H1 (cell line): ENCODE measurements at regions not wholly inside any gene's neighbourhood (a gene's known extent, or its start where the extent isn't known, plus 50 kb on each side); places are given as distances from the start of the nearest gene placed in this dataset.

Source experiments
- CTCF ChIA-PET: fragments of 300-600 bp; sonication (Branson Sonifier 250); formaldehyde crosslinking; loops from one replicate; lab custom pipeline; 2021; ENCODE audit not compliant: partially characterized antibody; lab: Charles Lee
- POLR2A ChIA-PET: fragments of 300-600 bp; sonication (Branson Sonifier 250); formaldehyde crosslinking; loops from one replicate; lab custom pipeline; 2021; ENCODE audit warnings: inconsistent platforms; ENCODE audit not compliant: partially characterized antibody; lab: Charles Lee
- DNase-seq, 2 experiments: peaks; one replicate each; pipeline versions ENCODE4 v3.0.0 to v3.0.0-alpha.2; 2010 to 2022; ENCODE audit warnings: low spot score in 2 of 2, low read depth in 1 of 2, mixed read lengths in 1 of 2
- FAIRE-seq: peaks from 2 replicates; lab custom pipeline; 2011; peaks lifted over from hg19 to GRCh38; lab: Jason Lieb, UNC
- H2AFZ ChIP-seq: 2 replicates; pipeline ENCODE4 v1.8.1; 2012; ENCODE audit warnings: low read length, inconsistent platforms
- H2AK5ac ChIP-seq: 2 replicates; pipeline ENCODE4 v1.6.1; 2013; ENCODE audit warnings: low read depth, low read length
- H2BK120ac ChIP-seq: replicated peaks from 2 replicates; pipeline ENCODE3; 2013; ENCODE audit warnings: low read depth, low read length, inconsistent platforms
- H2BK12ac ChIP-seq: 2 replicates; pipeline ENCODE4 v1.6.1; 2013; ENCODE audit warnings: low read depth, low read length
- H2BK15ac ChIP-seq: 2 replicates; pipeline ENCODE4 v1.6.1; 2013; ENCODE audit warnings: low read length
- H2BK20ac ChIP-seq: 2 replicates; pipeline ENCODE4 v1.6.1; 2013; ENCODE audit warnings: low read length
- H2BK5ac ChIP-seq: 2 replicates; pipeline ENCODE4 v1.6.1; 2013; ENCODE audit warnings: low read depth, low read length
- H3K14ac ChIP-seq: 2 replicates; pipeline ENCODE4 v1.6.1; 2013; ENCODE audit warnings: inconsistent platforms; ENCODE audit not compliant: insufficient read length
- H3K18ac ChIP-seq: 2 replicates; pipeline ENCODE4 v1.6.1; 2013; ENCODE audit warnings: low read length; ENCODE audit errors: extremely low read depth
- H3K23ac ChIP-seq: 2 replicates; pipeline ENCODE4 v1.6.1; 2013; ENCODE audit warnings: inconsistent platforms; ENCODE audit not compliant: insufficient read length
- H3K23me2 ChIP-seq: 2 replicates; pipeline ENCODE4 v1.6.1; 2013; ENCODE audit warnings: low read depth, low read length
- H3K27ac ChIP-seq: 2 replicates; pipeline ENCODE4 v1.6.1; 2011; ENCODE audit warnings: low read depth, low read length, inconsistent platforms
- H3K27me3 ChIP-seq, 4 experiments: replicated peaks in 1 of 4; 1 replicate in 1 of 4; 2 replicates in 3 of 4; pipeline versions ENCODE4 v1.6.1 to v1.8.1; 2011 to 2013; ENCODE audit warnings: low read length in 3 of 4, mild to moderate bottlenecking in 3 of 4, inconsistent platforms in 2 of 4, mixed read lengths in 2 of 4, moderate library complexity in 1 of 4; ENCODE audit not compliant: control insufficient read depth in 3 of 4, insufficient read depth in 3 of 4; ENCODE audit errors: extremely low read depth in 1 of 4
- H3K36me3 ChIP-seq, 4 experiments: 2 replicates each; pipeline versions ENCODE4 v1.6.1 to v1.8.1; 2011 to 2013; ENCODE audit warnings: mild to moderate bottlenecking in 4 of 4, low read length in 3 of 4, moderate library complexity in 2 of 4, control low read depth in 1 of 4, inconsistent platforms in 1 of 4; ENCODE audit not compliant: insufficient read depth in 4 of 4, control insufficient read depth in 2 of 4
- H3K4ac ChIP-seq: replicated peaks from 2 replicates; pipeline ENCODE3; 2013; ENCODE audit warnings: low read length, low read depth, mixed read lengths, inconsistent platforms; ENCODE audit not compliant: insufficient read length
- H3K4me1 ChIP-seq, 4 experiments: replicated peaks in 1 of 4; 1 replicate in 1 of 4; 2 replicates in 3 of 4; pipeline versions ENCODE4 v1.6.1 to v1.8.1; 2011 to 2013; ENCODE audit warnings: low read length in 3 of 4, inconsistent platforms in 2 of 4, mixed read lengths in 1 of 4; ENCODE audit not compliant: insufficient read depth in 4 of 4, control insufficient read depth in 3 of 4
- H3K4me2 ChIP-seq, 2 experiments: 2 replicates each; pipeline versions ENCODE4 v1.6.1 to v1.8.1; 2011 to 2013; ENCODE audit warnings: low read depth in 2 of 2, low read length in 2 of 2, control low read depth in 1 of 2, inconsistent platforms in 1 of 2, mild to moderate bottlenecking in 1 of 2; ENCODE audit not compliant: insufficient read depth in 1 of 2
- H3K4me3 ChIP-seq, 4 experiments: fragments of 200-600, 300-600 bp in 1 of 4; sonication (generic), shearing (Covaris generic), sonication (Bioruptor Twin) in 1 of 4; 2 replicates each; pipeline versions ENCODE4 v1.5.1 to v1.8.1; 2011 to 2016; ENCODE audit warnings: low read length in 4 of 4, low read depth in 3 of 4, control low read depth in 2 of 4, inconsistent platforms in 2 of 4, mild to moderate bottlenecking in 2 of 4, mixed read lengths in 1 of 4, moderate library complexity in 1 of 4; ENCODE audit not compliant: insufficient read depth in 2 of 4; ENCODE audit errors: extremely low read depth in 1 of 4
- H3K56ac ChIP-seq: replicated peaks from 2 replicates; pipeline ENCODE3; 2013; ENCODE audit warnings: low read depth, mild to moderate bottlenecking, mixed read lengths, low read length, inconsistent platforms; ENCODE audit not compliant: insufficient read length
- H3K79me1 ChIP-seq: 2 replicates; pipeline ENCODE4 v1.6.1; 2013; ENCODE audit warnings: low read depth, low read length, control low read depth
- H3K79me2 ChIP-seq, 2 experiments: 2 replicates each; pipeline versions ENCODE4 v1.6.1 to v1.8.1; 2012 to 2013; ENCODE audit warnings: low read length in 2 of 2, mild to moderate bottlenecking in 2 of 2, inconsistent platforms in 1 of 2; ENCODE audit not compliant: insufficient read depth in 2 of 2, control insufficient read depth in 1 of 2
- H3K9ac ChIP-seq, 4 experiments: replicated peaks in 1 of 4; 1 replicate in 1 of 4; 2 replicates in 3 of 4; pipeline versions ENCODE4 v1.6.1 to v1.8.1; 2011 to 2013; ENCODE audit warnings: low read depth in 3 of 4, low read length in 3 of 4, control low read depth in 2 of 4, mild to moderate bottlenecking in 2 of 4, moderate library complexity in 2 of 4, inconsistent platforms in 1 of 4; ENCODE audit errors: extremely low read depth in 1 of 4
- H3K9me3 ChIP-seq, 2 experiments: 2 replicates each; pipeline versions ENCODE4 v1.6.1 to v1.8.1; 2012 to 2013; ENCODE audit warnings: mild to moderate bottlenecking in 2 of 2, moderate library complexity in 2 of 2, control low read depth in 1 of 2, inconsistent platforms in 1 of 2, low read depth in 1 of 2, low read length in 1 of 2, mixed read lengths in 1 of 2; ENCODE audit not compliant: insufficient read depth in 2 of 2
- H4K20me1 ChIP-seq, 2 experiments: replicated peaks in 1 of 2; 2 replicates each; pipeline versions ENCODE3 to v1.8.1; 2011 to 2013; ENCODE audit warnings: inconsistent platforms in 2 of 2, low read length in 2 of 2, mild to moderate bottlenecking in 1 of 2; ENCODE audit not compliant: insufficient read depth in 2 of 2, control insufficient read depth in 1 of 2
- H4K5ac ChIP-seq: 2 replicates; pipeline ENCODE4 v1.6.1; 2013; ENCODE audit warnings: low read length, low read depth, mixed read lengths, inconsistent platforms; ENCODE audit not compliant: insufficient read length
- H4K8ac ChIP-seq: 2 replicates; pipeline ENCODE4 v1.8.0; 2013; ENCODE audit warnings: mild to moderate bottlenecking, moderate library complexity, low read length, inconsistent platforms; ENCODE audit not compliant: insufficient read depth; ENCODE audit errors: extremely low read depth
- H4K91ac ChIP-seq: replicated peaks from 2 replicates; pipeline ENCODE3; 2013; ENCODE audit warnings: low read length, mixed read lengths, inconsistent platforms; ENCODE audit not compliant: insufficient read length
- ASH2L ChIP-seq: fragments of 200-600, 300-600 bp; sonication (generic); IDR thresholded peaks from one replicate; pipeline ENCODE4 v1.7.1; 2017; ENCODE audit warnings: low read length
- CREB1 ChIP-seq: IDR thresholded peaks from 2 replicates; pipeline ENCODE4 v1.6.1; 2012; ENCODE audit warnings: inconsistent platforms
- HDAC2 ChIP-seq, 2 experiments: fragments of 300-600 bp in 1 of 2; sonication (generic) in 1 of 2; IDR thresholded peaks; 2 replicates each; pipeline ENCODE4 v1.6.1; 2011 to 2012; ENCODE audit warnings: low read depth in 2 of 2, low read length in 2 of 2, mild to moderate bottlenecking in 2 of 2, moderate library complexity in 2 of 2, borderline replicate concordance in 1 of 2, inconsistent platforms in 1 of 2
- HDAC6 ChIP-seq: IDR thresholded peaks from one replicate; pipeline ENCODE4 v1.7.1; 2012; ENCODE audit warnings: low read depth, mild to moderate bottlenecking, inconsistent platforms, low read length, moderate library complexity
- KDM5A ChIP-seq: fragments of 200-600 bp; IDR thresholded peaks from 2 replicates; pipeline ENCODE4 v1.7.1; 2012; ENCODE audit warnings: mild to moderate bottlenecking, low read length, inconsistent platforms, mixed read lengths
- RBBP5 ChIP-seq: IDR thresholded peaks from 2 replicates; pipeline ENCODE4 v1.7.1; 2012; ENCODE audit warnings: low read depth, mild to moderate bottlenecking, inconsistent platforms, low read length, moderate library complexity, borderline replicate concordance
- RNF2 ChIP-seq: fragments of 200-900, 300-1000 bp; sonication (generic); IDR thresholded peaks from 2 replicates; pipeline ENCODE4 v1.7.1; 2016; ENCODE audit warnings: borderline replicate concordance, low read depth, mild to moderate bottlenecking, antibody characterized with exemption, low read length; ENCODE audit not compliant: poor library complexity, severe bottlenecking; ENCODE audit errors: missing control alignments
- SIN3A ChIP-seq, 2 experiments: IDR thresholded peaks in 1 of 2; conservative IDR thresholded peaks in 1 of 2; 2 replicates each; pipeline ENCODE4 v1.6.1; 2011 to 2012; ENCODE audit warnings: low read length in 2 of 2, improper control_type of control experiment in 1 of 2, low read depth in 1 of 2, mild to moderate bottlenecking in 1 of 2
- SP4 ChIP-seq: IDR thresholded peaks from 2 replicates; pipeline ENCODE4 v1.6.1; 2012; ENCODE audit warnings: low read length, inconsistent platforms
- TAF1 ChIP-seq: IDR thresholded peaks from 2 replicates; pipeline ENCODE4 v1.6.1; 2011; ENCODE audit warnings: mild to moderate bottlenecking, low read depth, low read length
- TBP ChIP-seq: IDR thresholded peaks from 2 replicates; pipeline ENCODE4 v1.6.1; 2011; ENCODE audit warnings: low read depth, low read length, improper control_type of control experiment
- TCF12 ChIP-seq: IDR thresholded peaks from 2 replicates; pipeline ENCODE4 v1.6.1; 2011; ENCODE audit warnings: low read depth, mild to moderate bottlenecking, low read length
- WGBS, 2 experiments: shearing (Covaris generic) in 1 of 2; methylation state at CpG; one replicate each; pipeline versions ENCODE4 v1.1.6 to v1.1.7; 2013 to 2015; ENCODE audit warnings: low lambda C conversion rate in 2 of 2, mixed read lengths in 2 of 2, inconsistent platforms in 1 of 2, low coverage in 1 of 2, missing lambda C conversion rate in 1 of 2; ENCODE audit not compliant: insufficient replicate concordance in 2 of 2, insufficient coverage in 1 of 2, insufficient read length in 1 of 2; ENCODE audit errors: extremely low coverage in 1 of 2, missing lambda C conversion rate in 1 of 2; 5-methylcytosine and 5-hydroxymethylcytosine counted together
- TF ChIP-seq, protein P1 (sequence below): IDR thresholded peaks from 2 replicates; pipeline ENCODE4 v1.6.1; 2011; ENCODE audit warnings: low read depth, mild to moderate bottlenecking, low read length; ENCODE audit not compliant: insufficient read depth
- TF ChIP-seq, protein P2 (sequence below): IDR thresholded peaks from 2 replicates; pipeline ENCODE4 v1.6.1; 2012; ENCODE audit warnings: inconsistent platforms

DNA sequence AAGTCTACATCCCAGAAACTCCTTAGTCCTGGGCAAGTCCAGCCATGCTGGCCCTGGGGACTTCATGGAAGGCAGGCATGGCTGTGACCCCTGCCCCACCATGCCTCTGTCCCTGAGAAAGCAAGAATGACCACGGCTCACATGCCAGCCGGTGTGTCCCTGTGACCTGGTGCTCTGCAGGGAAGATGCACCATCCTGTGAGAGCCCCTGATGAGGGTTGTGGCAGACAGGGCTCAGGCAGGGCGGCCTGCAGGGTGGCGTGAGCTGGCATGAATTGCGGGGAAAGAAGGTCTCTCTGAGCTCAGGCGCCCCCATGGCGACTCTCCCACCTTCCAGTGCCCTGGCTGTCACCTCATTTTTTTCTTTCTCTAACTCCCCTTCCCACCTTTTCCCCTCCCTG is 260.3 kb downstream of the RBFOX3 start:
- H3K56ac ChIP-seq: no peak overlapping the region
- H4K8ac ChIP-seq: no peak overlapping the region
- no peaks in the 10 kb centered on the region for H3K9me3 ChIP-seq
- H3K18ac ChIP-seq: no peak overlapping the region
- no peaks in the 10 kb centered on the region for H3K4me1 ChIP-seq
- no peaks in the 10 kb centered on the region for H3K79me2 ChIP-seq
- no peak overlapping the region for H2BK5ac ChIP-seq
- H3K23ac ChIP-seq: no peak overlapping the region
- H2AK5ac ChIP-seq: no peak overlapping the region
- H3K79me1 ChIP-seq: no peaks in the 10 kb centered on the region
- no peaks in the 10 kb centered on the region for H4K20me1 ChIP-seq
- H4K91ac ChIP-seq: no peak overlapping the region
- H3K23me2 ChIP-seq: no peaks in the 10 kb centered on the region
- no peak overlapping the region for H3K4me2 ChIP-seq
- no peak overlapping the region for H3K27ac ChIP-seq
- no peak overlapping the region for H2BK12ac ChIP-seq
- FAIRE-seq (no peak), DNase-seq (no peak)
- H3K9ac ChIP-seq: no peak overlapping the region
- H2AFZ ChIP-seq: no peak overlapping the region
- WGBS, 2 experiments: 91% methylated on average over 7 of the region's 7 CpGs; no CpG with 5 or more reads in 1 of the 2 experiments
- H2BK120ac ChIP-seq: no peak overlapping the region
- CTCF ChIA-PET: no interaction called here
- no peak overlapping the region for H3K4me3 ChIP-seq
- no peak overlapping the region for H2BK20ac ChIP-seq
- H3K14ac ChIP-seq: no peak overlapping the region
- no peak overlapping the region for H2BK15ac ChIP-seq
- H3K36me3 ChIP-seq: no peaks in the 10 kb centered on the region
- POLR2A ChIA-PET: no interaction called here
- H4K5ac ChIP-seq: no peak overlapping the region
- H3K4ac ChIP-seq: no peak overlapping the region
- H3K27me3 ChIP-seq: no peaks in the 10 kb centered on the region
- TF ChIP-seq ASH2L (no peak), HDAC6 (no peak), TAF1 (no peak), SP4 (no peak), KDM5A (no peak), SIN3A (conservative IDR thresholded peaks at IDR 0.05 in 1 of 2, IDR thresholded peaks at IDR 0.05 in 1 of 2; ENCODE audit: low read depth in 1 of 2, low read length in 2 of 2) (no peak), CREB1 (no peak), RNF2 (no peak), RBBP5 (no peak), TBP (no peak), HDAC2 (IDR thresholded peaks at IDR 0.05; ENCODE audit: borderline replicate concordance in 1 of 2, low read depth in 2 of 2, low read length in 2 of 2) (no peak), TCF12 (no peak)
- TF ChIP-seq, protein P1, sequence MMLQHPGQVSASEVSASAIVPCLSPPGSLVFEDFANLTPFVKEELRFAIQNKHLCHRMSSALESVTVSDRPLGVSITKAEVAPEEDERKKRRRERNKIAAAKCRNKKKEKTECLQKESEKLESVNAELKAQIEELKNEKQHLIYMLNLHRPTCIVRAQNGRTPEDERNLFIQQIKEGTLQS: no peak
- TF ChIP-seq, protein P2, sequence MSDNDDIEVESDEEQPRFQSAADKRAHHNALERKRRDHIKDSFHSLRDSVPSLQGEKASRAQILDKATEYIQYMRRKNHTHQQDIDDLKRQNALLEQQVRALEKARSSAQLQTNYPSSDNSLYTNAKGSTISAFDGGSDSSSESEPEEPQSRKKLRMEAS: no peak
